OCI-LY1 (cell line): ENCODE measurements at regions not wholly inside any gene's neighbourhood (a gene's known extent, or its start where the extent isn't known, plus 50 kb on each side); places are given as distances from the start of the nearest gene placed in this dataset.

ENCODE experiments used
- H2AFZ ChIP-seq: fragments of 200-600 bp; sonication (generic), shearing (Covaris generic); 2 replicates; pipeline ENCODE4 v1.6.0; 2014; ENCODE audit warnings: antibody characterized with exemption, mild to moderate bottlenecking, low read length
- H3F3A ChIP-seq: fragments of 200-600 bp; sonication (generic), shearing (Covaris generic); 2 replicates; pipeline ENCODE4 v1.6.0; 2014; ENCODE audit warnings: mild to moderate bottlenecking, antibody characterized with exemption, low read length, moderate library complexity; ENCODE audit not compliant: insufficient read depth
- H3K27ac ChIP-seq: fragments of 200-600 bp; sonication (generic); 2 replicates; pipeline ENCODE4 v1.5.1; 2014; ENCODE audit warnings: low read length, mixed run types, mild to moderate bottlenecking, low read depth; ENCODE audit not compliant: poor library complexity, severe bottlenecking
- H3K27me3 ChIP-seq: fragments of 200-600 bp; sonication (generic); 2 replicates; pipeline ENCODE4 v1.6.0; 2014; ENCODE audit warnings: antibody characterized with exemption, mild to moderate bottlenecking, low read length, moderate library complexity; ENCODE audit not compliant: insufficient read depth
- H3K36me3 ChIP-seq: fragments of 200-600 bp; sonication (generic); 2 replicates; pipeline ENCODE4 v1.6.1; 2014; ENCODE audit warnings: mild to moderate bottlenecking, antibody characterized with exemption, low read length, moderate library complexity, mixed read lengths; ENCODE audit not compliant: insufficient read depth
- H3K4me1 ChIP-seq: fragments of 200-600 bp; sonication (generic); 2 replicates; pipeline ENCODE4 v1.5.1; 2014; ENCODE audit warnings: mild to moderate bottlenecking, low read length, moderate library complexity; ENCODE audit not compliant: insufficient read depth, severe bottlenecking
- H3K4me2 ChIP-seq: fragments of 200-600 bp; sonication (generic), shearing (Covaris generic); 2 replicates; pipeline ENCODE4 v1.6.1; 2014; ENCODE audit warnings: low read length
- H3K4me3 ChIP-seq: fragments of 200-600 bp; sonication (generic); 2 replicates; pipeline ENCODE4 v1.5.1; 2014; ENCODE audit warnings: low read length, low read depth, mild to moderate bottlenecking, mixed read lengths; ENCODE audit not compliant: poor library complexity, severe bottlenecking
- H3K79me2 ChIP-seq: fragments of 200-600 bp; shearing (Covaris generic); 2 replicates; pipeline ENCODE4 v1.6.1; 2016; ENCODE audit warnings: mixed run types, low read length, mixed read lengths; ENCODE audit not compliant: insufficient read depth
- H3K9ac ChIP-seq: fragments of 200-600 bp; sonication (generic), shearing (Covaris generic); 2 replicates; pipeline ENCODE4 v1.6.1; 2014; ENCODE audit warnings: mild to moderate bottlenecking, low read length, mixed read lengths
- H3K9me2 ChIP-seq: fragments of 200-600 bp; sonication (generic), shearing (Covaris generic); 2 replicates; pipeline ENCODE4 v1.6.1; 2014; ENCODE audit warnings: low read depth, mild to moderate bottlenecking, low read length, mixed read lengths
- H3K9me3 ChIP-seq: fragments of 200-600 bp; shearing (Covaris generic); 2 replicates; pipeline ENCODE4 v1.6.1; 2014; ENCODE audit warnings: low read length, mixed read lengths
- H4K20me1 ChIP-seq: fragments of 200-600 bp; sonication (generic), shearing (Covaris generic); 2 replicates; pipeline ENCODE4 v1.6.0; 2016; ENCODE audit warnings: mild to moderate bottlenecking, low read length; ENCODE audit not compliant: insufficient read depth
- CTCF ChIP-seq: fragments of 200-600 bp; sonication (generic), shearing (Covaris generic); IDR thresholded peaks from 2 replicates; pipeline ENCODE4 v1.5.1; 2017; ENCODE audit warnings: mild to moderate bottlenecking, antibody characterized with exemption, low read length, moderate library complexity, mixed read lengths
- EZH2 ChIP-seq: fragments of 200-600 bp; sonication (generic), shearing (Covaris generic); IDR thresholded peaks from 2 replicates; pipeline ENCODE4 v1.8.0; 2017; ENCODE audit warnings: borderline replicate concordance, mixed run types, mild to moderate bottlenecking, antibody characterized with exemption, low read length, moderate library complexity, mixed read lengths

GRCh38 chr11:15773476-15774387, 582.6 kb downstream of the SOX6 start:
- no peaks in the 10 kb centered on the region for H4K20me1 ChIP-seq
- no peak for TF ChIP-seq EZH2
- TF ChIP-seq CTCF: no peak
- no peaks in the 10 kb centered on the region for H3K4me1 ChIP-seq
- no peak overlapping the region for H3K9ac ChIP-seq
- no peak overlapping the region for H3K4me3 ChIP-seq
- H3F3A ChIP-seq: no peaks in the 10 kb centered on the region
- H3K27me3 ChIP-seq: 0 out of 2 replicates have a peak, but pooled peaks cover 7% of the 10 kb centered on the region
- H3K4me2 ChIP-seq: no peak overlapping the region
- H3K36me3 ChIP-seq: no peaks in the 10 kb centered on the region
- H3K9me2 ChIP-seq: no peaks in the 10 kb centered on the region
- no peak overlapping the region for H2AFZ ChIP-seq
- H3K27ac ChIP-seq: no peak overlapping the region
- H3K79me2 ChIP-seq: no peaks in the 10 kb centered on the region
- H3K9me3 ChIP-seq: no peaks in the 10 kb centered on the region

- no peaks in the 10 kb centered on the region for H3K79me2 ChIP-seq
- no peak overlapping the region for H3K4me2 ChIP-seq
- TF ChIP-seq CTCF (no peak), EZH2 (no peak)
Observed at GRCh38 chr11:15774388-15774939, 581.9 kb downstream of the SOX6 start.

GRCh38 chr11:15775015-15775541, 581.3 kb downstream of the SOX6 start:
- no peak overlapping the region for H2AFZ ChIP-seq
- H3K36me3 ChIP-seq: no peaks in the 10 kb centered on the region
- no peak for TF ChIP-seq CTCF
- no peaks in the 10 kb centered on the region for H3K4me1 ChIP-seq
- no peak overlapping the region for H3K4me2 ChIP-seq
- no peaks in the 10 kb centered on the region for H3F3A ChIP-seq
- no peaks in the 10 kb centered on the region for H3K79me2 ChIP-seq
- H3K9me3 ChIP-seq: no peaks in the 10 kb centered on the region
- H3K9ac ChIP-seq: no peak overlapping the region
- no peaks in the 10 kb centered on the region for H4K20me1 ChIP-seq
- no peak overlapping the region for H3K4me3 ChIP-seq
- H3K9me2 ChIP-seq: no peaks in the 10 kb centered on the region
- 0 out of 2 replicates have a peak, but pooled peaks cover 7% of the 10 kb centered on the region for H3K27me3 ChIP-seq
- no peak overlapping the region for H3K27ac ChIP-seq

More at GRCh38 chr11:15774388-15774939, 581.9 kb downstream of the SOX6 start:
- no peaks in the 10 kb centered on the region for H3K4me1 ChIP-seq
- H3K27ac ChIP-seq: no peak overlapping the region
- no peak overlapping the region for H2AFZ ChIP-seq
- no peaks in the 10 kb centered on the region for H3K36me3 ChIP-seq
- no peak overlapping the region for H3K4me3 ChIP-seq
- H4K20me1 ChIP-seq: no peaks in the 10 kb centered on the region
- H3F3A ChIP-seq: no peaks in the 10 kb centered on the region
- H3K9me3 ChIP-seq: no peaks in the 10 kb centered on the region
- no peaks in the 10 kb centered on the region for H3K9me2 ChIP-seq
- no peak overlapping the region for H3K9ac ChIP-seq
- 0 out of 2 replicates have a peak, but pooled peaks cover 7% of the 10 kb centered on the region for H3K27me3 ChIP-seq
